DMS53 treated with DMSO at 0.1 percent for 48 hours (cell line): ENCODE measurements at regions not wholly inside any gene's neighbourhood (a gene's known extent, or its start where the extent isn't known, plus 50 kb on each side); places are given as distances from the start of the nearest gene placed in this dataset.
"Not testable (repeated sequence)": the region's sequence is repeated elsewhere in the genome, so short reads cannot be mapped to it uniquely, and the experiment has no call there.

Experiments
- DNase-seq: peaks from one replicate; lab custom pipeline; 2025; ENCODE audit not compliant: unreplicated experiment; lab: John Stamatoyannopoulos, UW

GRCh38 chr17:70320673-70321345 is 151.5 kb downstream of the KCNJ2 start:
- DNase-seq, result no peak

- DNase-seq, result no peak
Measured at GRCh38 chr17:70321352-70321751, 152.0 kb downstream of the KCNJ2 start.

DNA sequence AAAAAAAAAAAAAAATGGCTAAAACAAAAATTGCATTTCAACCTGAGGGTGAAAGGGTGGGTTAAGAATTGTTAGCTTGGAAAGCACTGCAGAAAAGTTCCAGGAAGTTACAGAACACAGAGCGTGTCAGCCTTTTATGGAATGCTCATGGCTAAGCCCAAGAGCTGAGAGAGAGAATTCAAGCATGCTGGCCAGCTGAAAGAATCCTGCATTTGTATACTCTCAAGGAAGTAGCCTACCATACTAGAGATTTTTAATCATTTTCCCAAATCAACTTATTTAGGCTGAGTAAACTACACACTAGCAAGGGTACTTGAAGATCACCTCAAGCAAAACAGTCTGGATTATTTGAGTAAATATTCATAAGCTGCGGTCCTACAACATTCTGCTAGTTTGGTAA is 153.9 kb downstream of the KCNJ2 start:
- DNase-seq, result peak; percentile 38

DNA sequence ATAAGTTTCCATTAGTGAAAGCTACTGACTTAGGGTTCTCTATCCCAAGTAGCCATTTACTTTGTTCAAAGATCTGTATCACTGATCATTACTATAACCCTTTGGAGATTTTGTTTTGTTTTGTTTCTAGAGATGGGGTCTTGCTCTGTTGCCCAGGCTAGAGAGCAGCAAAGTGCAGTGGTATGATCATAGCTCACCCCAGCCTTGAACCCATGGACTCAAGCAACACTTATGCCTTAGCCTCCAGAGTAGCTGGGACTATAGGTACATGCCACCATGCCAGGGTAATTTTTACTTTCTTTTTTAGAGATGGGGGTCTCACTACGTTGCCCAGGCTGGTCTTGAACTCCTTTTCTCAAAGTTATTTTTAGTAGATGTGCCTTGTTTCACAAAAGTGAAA is 154.7 kb downstream of the KCNJ2 start:
- no peak for DNase-seq

DNA sequence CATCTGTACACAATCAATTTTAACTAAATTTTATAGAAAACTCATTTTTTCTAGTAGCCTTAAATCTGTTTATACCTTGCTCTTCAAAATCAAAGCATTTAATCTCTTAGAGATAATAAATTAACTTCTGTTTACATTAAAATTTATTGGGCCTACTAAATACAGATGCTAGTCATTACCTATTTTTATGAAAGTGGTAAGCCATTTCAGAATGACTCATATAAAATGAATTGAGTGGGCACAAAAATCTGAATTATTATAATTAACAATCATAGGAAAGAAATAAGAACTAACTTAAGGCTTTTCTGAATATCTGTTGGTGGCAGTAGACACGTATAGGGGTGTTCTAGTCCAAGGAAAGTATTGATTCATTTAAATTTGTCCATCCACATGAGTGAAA is 157.9 kb downstream of the KCNJ2 start:
- DNase-seq, result no peak

DNA sequence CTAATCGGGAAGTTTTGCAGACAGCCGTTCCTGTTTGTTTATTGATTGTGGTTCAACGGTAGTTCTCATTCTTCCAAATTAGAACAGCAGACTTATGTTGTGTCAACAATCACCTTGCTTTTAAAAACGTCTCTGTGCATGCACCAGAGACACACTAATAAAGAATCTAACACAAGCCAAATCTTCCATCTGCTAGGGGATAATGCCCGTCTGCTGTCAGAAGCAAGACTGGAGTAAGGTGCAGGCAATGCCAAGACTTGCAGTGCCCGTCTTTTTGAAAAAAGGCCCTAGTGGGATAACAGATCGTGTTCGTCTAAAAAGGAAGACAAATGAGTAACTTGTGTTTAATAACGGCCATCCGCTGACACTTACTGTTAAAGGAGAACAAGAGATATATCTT is 158.4 kb downstream of the KCNJ2 start:
- no peak for DNase-seq

DNA sequence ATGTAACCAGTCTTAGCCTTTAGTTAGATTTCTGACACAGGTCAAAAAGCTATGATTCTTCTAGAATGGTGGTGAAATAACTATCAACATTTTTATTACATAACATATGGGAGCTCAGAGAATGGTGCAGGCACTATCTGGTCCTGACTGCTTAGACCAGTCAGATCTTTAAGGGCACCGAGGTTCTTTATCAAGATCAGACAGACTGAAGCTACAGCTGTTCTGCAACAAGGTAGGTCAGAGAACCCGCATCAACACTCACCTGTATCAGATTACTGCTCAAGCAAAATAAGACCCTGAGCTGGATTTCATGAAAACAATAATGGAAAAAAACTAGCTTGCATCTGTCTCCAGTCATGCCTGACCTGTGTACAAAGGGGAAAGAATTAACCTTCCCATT is 160.4 kb downstream of the KCNJ2 start:
- DNase-seq, result peak; percentile 75

- not testable (repeated sequence) for DNase-seq
Measured at GRCh38 chr17:70331066-70331465, 161.7 kb downstream of the KCNJ2 start.

- peak; percentile 17 for DNase-seq
Measured at GRCh38 chr17:70332356-70333210, 163.3 kb downstream of the KCNJ2 start.

DNA sequence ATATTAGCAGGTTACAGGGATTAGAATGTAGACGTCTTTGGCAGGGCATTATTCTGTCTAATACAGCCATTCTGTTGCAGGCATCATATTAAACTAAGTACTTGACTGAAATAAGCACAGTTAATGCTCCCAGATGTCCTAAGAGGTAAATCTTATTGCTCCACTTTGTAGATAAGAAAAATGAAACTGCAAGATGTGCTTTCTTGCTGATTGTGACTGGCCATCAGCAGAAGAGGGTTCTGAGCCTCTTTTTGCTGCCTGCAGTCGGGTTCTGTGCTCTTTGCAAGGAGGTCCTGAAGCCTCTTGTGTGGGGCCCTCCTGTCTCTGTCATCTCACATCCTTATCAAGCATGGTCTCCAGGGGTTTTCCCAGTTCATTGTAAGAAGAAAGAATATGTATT is 167.1 kb downstream of the KCNJ2 start:
- DNase-seq, result no peak

- DNase-seq, result no peak
Measured at GRCh38 chr17:70338946-70339354, 169.6 kb downstream of the KCNJ2 start.

GRCh38 chr17:70343114-70343513 is 173.8 kb downstream of the KCNJ2 start:
- no peak for DNase-seq

DNA sequence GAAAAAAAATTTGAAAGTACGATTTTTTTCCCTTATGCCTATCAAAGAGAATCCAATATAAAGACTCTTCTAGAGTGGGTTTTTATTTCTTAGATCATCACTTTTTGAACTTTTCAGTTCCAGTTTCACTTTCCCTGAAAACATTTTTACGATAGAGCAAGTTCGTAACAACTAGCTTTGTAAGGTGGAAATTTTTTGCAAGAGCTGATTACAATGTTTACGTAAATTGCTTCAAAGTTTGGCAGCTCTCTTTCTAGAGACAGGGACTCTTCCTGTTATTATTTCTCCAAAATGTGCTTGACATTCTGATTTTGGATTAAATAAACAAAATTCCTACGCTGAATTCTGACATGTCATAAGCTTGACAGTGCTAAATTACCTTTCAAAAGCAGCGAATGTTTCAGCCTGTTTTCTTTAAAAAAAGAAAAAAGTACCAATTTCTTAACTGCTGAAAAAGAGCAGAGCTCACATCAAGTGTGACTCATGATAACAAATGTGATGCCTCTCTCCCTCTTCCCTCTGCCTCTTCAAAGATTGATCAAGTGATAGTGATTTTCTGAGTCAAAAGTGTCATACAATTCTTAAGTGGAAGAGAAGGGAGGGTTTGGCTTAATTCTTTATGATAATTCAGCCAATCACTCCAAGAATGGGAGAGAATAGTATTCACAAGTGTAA is 175.2 kb downstream of the KCNJ2 start:
- DNase-seq, result no peak

DNA sequence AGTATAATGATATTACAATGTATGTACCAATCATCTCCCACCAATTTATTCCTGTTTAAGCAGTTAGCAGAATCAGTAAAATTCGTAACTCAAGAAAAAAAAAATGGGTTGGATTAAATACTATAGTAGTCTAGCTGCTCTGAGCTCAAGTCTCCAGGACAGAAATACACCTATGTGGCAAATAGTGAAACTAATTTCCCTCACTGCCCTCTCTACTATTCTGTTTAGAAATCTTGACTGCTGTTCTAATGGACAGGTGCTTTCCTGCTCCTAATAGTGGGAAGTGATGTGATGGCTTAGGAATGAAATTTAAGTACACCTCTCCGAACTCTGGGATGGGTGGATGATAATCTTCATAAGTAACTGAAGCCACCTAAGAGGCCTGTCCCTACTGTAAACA is 175.7 kb downstream of the KCNJ2 start:
- no peak for DNase-seq

DNA sequence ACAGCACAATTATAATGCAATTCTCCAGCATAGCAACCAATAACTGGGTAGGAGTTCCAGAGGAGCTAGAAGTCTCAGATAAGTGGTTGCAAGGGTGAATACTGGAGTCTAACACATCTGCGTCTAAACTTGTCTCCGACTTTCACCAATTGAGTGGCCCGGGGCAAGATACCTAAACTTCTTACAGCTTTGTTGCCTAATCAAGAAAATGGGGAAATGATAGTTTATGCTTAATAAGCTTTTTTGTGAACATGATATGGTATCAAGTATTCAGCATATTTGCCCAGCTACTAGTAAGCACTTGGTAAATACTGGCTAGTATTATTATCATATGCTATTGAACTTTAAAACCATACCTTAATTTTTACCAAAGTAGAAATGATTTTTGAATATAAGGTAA is 183.5 kb downstream of the KCNJ2 start:
- no peak for DNase-seq

DNA sequence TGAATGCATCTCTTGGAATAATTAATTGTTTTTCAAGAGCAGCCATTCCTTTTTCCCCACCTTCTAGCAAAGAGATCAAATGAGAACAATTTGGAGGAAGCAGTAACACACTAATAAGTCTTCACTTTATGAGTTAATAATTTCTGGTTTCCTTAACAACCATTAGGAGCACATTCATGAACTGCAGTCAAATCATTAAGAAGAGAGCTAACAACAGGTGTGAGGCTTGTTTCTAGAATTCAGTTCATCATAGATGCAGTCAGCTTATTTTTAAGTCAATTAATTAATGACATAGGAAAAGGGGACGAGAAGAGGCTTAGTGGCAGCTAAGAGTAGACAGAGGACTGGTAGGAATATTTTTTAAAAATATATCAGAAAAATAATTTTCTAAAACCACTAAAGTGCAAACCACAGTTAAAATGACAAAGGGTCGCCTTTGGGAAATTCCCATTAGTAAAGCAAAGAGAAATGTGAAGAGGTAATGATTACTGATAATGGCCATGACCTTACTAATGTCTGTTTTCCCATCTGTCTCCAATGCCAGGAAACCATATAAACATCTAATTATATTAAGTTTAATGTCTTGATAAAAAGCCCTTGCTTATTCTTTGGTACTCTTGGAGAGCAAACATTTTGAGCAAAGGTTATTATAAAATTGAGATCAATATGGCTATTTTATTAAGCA is 184.2 kb downstream of the KCNJ2 start:
- no peak for DNase-seq

DNA sequence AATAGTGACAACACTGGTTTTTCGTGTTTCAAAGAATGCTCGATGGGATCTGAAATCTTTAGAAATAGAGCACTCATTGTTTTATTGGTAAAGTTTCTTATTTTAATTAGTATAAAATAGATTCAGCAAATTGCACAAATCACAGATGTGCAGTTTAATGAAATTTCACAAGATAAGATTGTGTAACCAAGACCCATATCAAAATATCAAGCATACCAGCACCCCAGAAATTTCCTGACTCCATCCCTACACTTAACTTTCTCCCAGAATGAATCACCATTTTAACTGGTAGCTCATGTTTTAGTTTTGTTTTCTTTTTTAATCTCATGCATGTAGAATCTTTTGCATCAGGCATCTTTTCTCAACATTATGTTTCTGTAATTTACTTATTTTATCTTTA is 185.9 kb downstream of the KCNJ2 start:
- DNase-seq, result no peak

DNA sequence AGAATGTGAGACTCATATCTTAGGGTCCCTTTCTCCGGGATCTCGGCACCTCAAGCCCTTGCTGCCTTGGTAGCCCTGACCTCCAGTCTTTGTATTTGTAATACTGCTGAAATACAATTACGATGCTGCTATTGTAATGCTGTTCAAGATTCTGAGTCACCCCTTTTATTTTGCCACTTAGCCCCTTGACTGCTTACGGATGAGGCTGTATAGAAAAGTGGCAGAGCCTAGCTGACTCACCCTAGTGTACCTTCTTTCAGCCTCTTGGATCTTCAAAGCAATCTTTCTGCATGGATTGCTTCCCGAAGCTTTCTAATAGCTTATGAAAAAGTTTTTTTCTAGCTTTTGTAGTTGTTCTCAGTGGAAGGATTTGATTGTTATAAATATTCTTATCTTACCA is 187.9 kb downstream of the KCNJ2 start:
- DNase-seq, result no peak

- DNase-seq, result no peak
Measured at GRCh38 chr17:70365091-70365583, 195.8 kb downstream of the KCNJ2 start.

DNA sequence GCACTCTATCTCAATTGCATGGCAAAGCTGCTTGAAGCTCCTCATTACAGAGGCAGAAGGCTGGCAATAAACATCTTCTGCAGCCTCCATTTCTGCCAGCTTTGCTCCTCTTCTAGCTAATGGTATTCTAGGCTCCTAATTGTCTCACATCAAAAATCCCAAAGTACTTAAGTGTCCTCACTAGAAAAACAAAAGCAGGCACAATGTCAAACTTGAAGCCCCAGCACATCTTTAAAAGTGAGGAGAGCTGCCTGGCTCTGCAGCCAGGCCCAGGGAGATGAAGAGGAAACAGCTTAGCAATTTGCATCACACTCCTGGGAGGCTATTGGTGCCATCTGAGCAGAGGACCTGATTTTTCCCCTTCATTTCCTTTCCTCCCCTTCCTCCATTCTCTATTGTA is 197.1 kb downstream of the KCNJ2 start:
- no peak for DNase-seq

- DNase-seq, result no peak
Measured at GRCh38 chr17:70368011-70368410, 198.7 kb downstream of the KCNJ2 start.
